BLaER1 (cell line): ENCODE measurements at regions not wholly inside any gene's neighbourhood (a gene's known extent, or its start where the extent isn't known, plus 50 kb on each side); places are given as distances from the start of the nearest gene placed in this dataset.

Experiments
- H3K27ac ChIP-seq: shearing (Covaris generic); formaldehyde crosslinking; 2 replicates; pipeline ENCODE4 v1.8.1; 2022
- H3K27me3 ChIP-seq: shearing (Covaris generic); formaldehyde crosslinking; 2 replicates; pipeline ENCODE4 v1.8.1; 2022
- H3K36me3 ChIP-seq: shearing (Covaris generic); formaldehyde crosslinking; 2 replicates; pipeline ENCODE4 v1.8.1; 2022
- H3K4me1 ChIP-seq: shearing (Covaris generic); formaldehyde crosslinking; 2 replicates; pipeline ENCODE4 v1.8.1; 2022
- H3K4me2 ChIP-seq: shearing (Covaris generic); formaldehyde crosslinking; 2 replicates; pipeline ENCODE4 v1.8.1; 2022
- H3K4me3 ChIP-seq: shearing (Covaris generic); formaldehyde crosslinking; 2 replicates; pipeline ENCODE4 v1.8.1; 2022
- H3K9ac ChIP-seq: shearing (Covaris generic); formaldehyde crosslinking; 2 replicates; pipeline ENCODE4 v1.8.1; 2022
- H3K9me3 ChIP-seq: shearing (Covaris generic); formaldehyde crosslinking; 2 replicates; pipeline ENCODE4 v1.8.1; 2022
- H4K20me1 ChIP-seq: shearing (Covaris generic); formaldehyde crosslinking; 2 replicates; pipeline ENCODE4 v1.8.1; 2022
- Cebpa-rat ChIP-seq: shearing (Covaris generic); IDR thresholded peaks from 2 replicates; pipeline ENCODE4 v1.8.1; 2022

GRCh38 chr14:56491299-56492285 is 88.0 kb upstream of the TMEM260 start:
- Histone ChIP-seq H3K4me1 (peaks cover 18% of the 10 kb centered on the region), H4K20me1 (no peaks in the 10 kb centered on the region), H3K4me3 (peak overlapping the region; percentile 13; the same call in 1 of the 2 replicates), H3K4me2 (peak overlapping the region; percentile 55), H3K27ac (no peak overlapping the region), H3K9ac (no peak overlapping the region), H3K27me3 (no peaks in the 10 kb centered on the region), H3K9me3 (no peaks in the 10 kb centered on the region), H3K36me3 (no peaks in the 10 kb centered on the region)
- no peak for TF ChIP-seq Cebpa-rat

GRCh38 chr14:56494167-56494566 is 85.4 kb upstream of the TMEM260 start:
- Histone ChIP-seq H3K9ac (no peak overlapping the region), H3K27me3 (no peaks in the 10 kb centered on the region), H3K4me1 (peaks cover 18% of the 10 kb centered on the region), H3K9me3 (no peaks in the 10 kb centered on the region), H3K4me2 (no peak overlapping the region), H3K36me3 (no peaks in the 10 kb centered on the region), H4K20me1 (no peaks in the 10 kb centered on the region), H3K27ac (no peak overlapping the region), H3K4me3 (no peak overlapping the region)
- no peak for TF ChIP-seq Cebpa-rat

GRCh38 chr14:56498112-56498511 is 81.5 kb upstream of the TMEM260 start:
- Histone ChIP-seq H3K4me1 (peaks cover 11% of the 10 kb centered on the region), H4K20me1 (no peaks in the 10 kb centered on the region), H3K27me3 (no peaks in the 10 kb centered on the region), H3K4me2 (no peak overlapping the region), H3K36me3 (no peaks in the 10 kb centered on the region), H3K4me3 (no peak overlapping the region), H3K27ac (no peak overlapping the region), H3K9ac (no peak overlapping the region), H3K9me3 (no peaks in the 10 kb centered on the region)
- TF ChIP-seq Cebpa-rat = no peak

GRCh38 chr14:56501909-56502530 is 77.6 kb upstream of the TMEM260 start:
- Histone ChIP-seq H3K27ac (no peak overlapping the region), H3K4me2 (no peak overlapping the region), H3K4me1 (peaks cover 11% of the 10 kb centered on the region), H4K20me1 (no peaks in the 10 kb centered on the region), H3K9ac (no peak overlapping the region), H3K27me3 (no peaks in the 10 kb centered on the region), H3K9me3 (no peaks in the 10 kb centered on the region), H3K36me3 (no peaks in the 10 kb centered on the region), H3K4me3 (no peak overlapping the region)
- TF ChIP-seq Cebpa-rat = no peak

GRCh38 chr14:56505361-56505760 is 74.2 kb upstream of the TMEM260 start:
- no peak overlapping the region for H3K4me3 ChIP-seq
- no peak overlapping the region for H3K27ac ChIP-seq
- no peaks in the 10 kb centered on the region for H3K36me3 ChIP-seq
- H3K4me1 ChIP-seq = peaks cover 9% of the 10 kb centered on the region
- H3K9me3 ChIP-seq = no peaks in the 10 kb centered on the region
- H3K27me3 ChIP-seq = no peaks in the 10 kb centered on the region
- no peak overlapping the region for H3K4me2 ChIP-seq
- no peak for TF ChIP-seq Cebpa-rat
- H3K9ac ChIP-seq = no peak overlapping the region
- H4K20me1 ChIP-seq = no peaks in the 10 kb centered on the region

GRCh38 chr14:56512521-56512920 is 67.1 kb upstream of the TMEM260 start:
- TF ChIP-seq Cebpa-rat = no peak
- Histone ChIP-seq H3K4me1 (no peaks in the 10 kb centered on the region), H3K36me3 (no peaks in the 10 kb centered on the region), H3K4me2 (no peak overlapping the region), H3K9ac (no peak overlapping the region), H4K20me1 (no peaks in the 10 kb centered on the region), H3K27ac (no peak overlapping the region), H3K27me3 (no peaks in the 10 kb centered on the region), H3K9me3 (no peaks in the 10 kb centered on the region), H3K4me3 (no peak overlapping the region)

- no peaks in the 10 kb centered on the region for H4K20me1 ChIP-seq
- no peak overlapping the region for H3K4me2 ChIP-seq
- H3K9me3 ChIP-seq = no peaks in the 10 kb centered on the region
- H3K27ac ChIP-seq = no peak overlapping the region
- H3K4me3 ChIP-seq = no peak overlapping the region
- H3K27me3 ChIP-seq = no peaks in the 10 kb centered on the region
- H3K4me1 ChIP-seq = no peaks in the 10 kb centered on the region
- H3K36me3 ChIP-seq = no peaks in the 10 kb centered on the region
- TF ChIP-seq Cebpa-rat = no peak
- H3K9ac ChIP-seq = no peak overlapping the region
These were observed 64.8 kb upstream of the TMEM260 start for GRCh38 chr14:56514663-56515371.

- Histone ChIP-seq H4K20me1 (no peaks in the 10 kb centered on the region), H3K4me3 (no peak overlapping the region), H3K36me3 (no peaks in the 10 kb centered on the region), H3K9ac (no peak overlapping the region), H3K4me1 (no peaks in the 10 kb centered on the region), H3K4me2 (no peak overlapping the region), H3K27me3 (no peaks in the 10 kb centered on the region), H3K9me3 (no peaks in the 10 kb centered on the region), H3K27ac (no peak overlapping the region)
- TF ChIP-seq Cebpa-rat = no peak
These were observed 63.9 kb upstream of the TMEM260 start for GRCh38 chr14:56515739-56516138.

- H3K9ac ChIP-seq = no peak overlapping the region
- no peaks in the 10 kb centered on the region for H3K4me1 ChIP-seq
- no peaks in the 10 kb centered on the region for H3K9me3 ChIP-seq
- H3K27me3 ChIP-seq = no peaks in the 10 kb centered on the region
- TF ChIP-seq Cebpa-rat = no peak
- H3K36me3 ChIP-seq = no peaks in the 10 kb centered on the region
- H3K27ac ChIP-seq = no peak overlapping the region
- no peaks in the 10 kb centered on the region for H4K20me1 ChIP-seq
- no peak overlapping the region for H3K4me2 ChIP-seq
- H3K4me3 ChIP-seq = no peak overlapping the region
These were observed 57.2 kb upstream of the TMEM260 start for GRCh38 chr14:56522403-56522802.
